Epidermal melanocyte (primary cell): ENCODE measurements at regions not wholly inside any gene's neighbourhood (a gene's known extent, or its start where the extent isn't known, plus 50 kb on each side); places are given as distances from the start of the nearest gene placed in this dataset.

Experiments used
- DNase-seq: peaks from one replicate; pipeline ENCODE4 v3.0.0; 2011; ENCODE audit warnings: low spot score; ENCODE audit not compliant: insufficient read length

DNA sequence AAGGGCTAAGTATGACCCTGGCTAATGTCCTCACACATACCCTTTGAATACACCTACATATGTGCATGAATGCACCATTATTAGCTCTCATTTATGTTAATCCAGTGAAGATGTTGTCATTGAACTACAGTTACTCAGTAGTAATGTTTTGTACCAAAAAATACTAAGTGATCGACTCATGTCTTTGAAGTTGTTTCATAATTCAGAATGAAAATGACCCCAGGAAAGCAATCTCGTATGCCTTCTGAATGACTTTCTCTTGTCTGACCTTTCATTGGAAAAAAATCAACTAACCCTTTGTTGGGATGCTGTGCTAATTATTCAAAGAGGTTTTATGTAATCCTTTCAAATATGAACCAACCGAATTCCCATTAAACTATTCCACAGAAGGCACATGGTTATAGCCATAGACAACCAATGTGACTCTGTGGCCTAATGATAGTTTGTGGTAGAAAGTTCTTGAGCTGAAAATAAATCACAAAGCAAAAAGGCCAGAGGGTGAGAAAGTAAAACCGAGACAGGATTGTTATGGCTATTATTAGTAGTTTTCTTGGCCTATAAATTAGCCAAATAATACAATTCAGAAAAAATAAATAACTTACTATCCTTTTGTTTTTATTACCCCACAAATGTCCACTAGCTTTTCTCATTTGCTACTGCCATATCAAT is 86.8 kb upstream of the STARD13 start:
- no peak for DNase-seq

DNA sequence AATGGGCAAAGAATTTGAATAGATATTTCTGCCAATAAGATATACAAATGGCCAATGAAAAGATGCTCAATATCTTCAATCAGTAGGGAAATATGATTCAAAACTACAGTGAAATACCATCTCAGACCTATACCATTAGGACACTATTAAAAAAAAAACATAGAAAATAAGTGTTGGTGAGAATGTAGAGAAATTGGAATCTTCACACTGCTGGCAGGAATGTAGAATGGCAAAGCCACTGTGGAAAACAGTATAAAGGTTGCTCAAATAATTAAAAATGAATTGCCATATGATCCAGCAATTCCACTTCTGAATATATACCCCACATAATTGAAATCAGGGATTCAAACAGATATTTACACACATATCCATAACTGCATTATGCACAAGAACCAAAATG is 88.1 kb upstream of the STARD13 start:
- no peak for DNase-seq

DNA sequence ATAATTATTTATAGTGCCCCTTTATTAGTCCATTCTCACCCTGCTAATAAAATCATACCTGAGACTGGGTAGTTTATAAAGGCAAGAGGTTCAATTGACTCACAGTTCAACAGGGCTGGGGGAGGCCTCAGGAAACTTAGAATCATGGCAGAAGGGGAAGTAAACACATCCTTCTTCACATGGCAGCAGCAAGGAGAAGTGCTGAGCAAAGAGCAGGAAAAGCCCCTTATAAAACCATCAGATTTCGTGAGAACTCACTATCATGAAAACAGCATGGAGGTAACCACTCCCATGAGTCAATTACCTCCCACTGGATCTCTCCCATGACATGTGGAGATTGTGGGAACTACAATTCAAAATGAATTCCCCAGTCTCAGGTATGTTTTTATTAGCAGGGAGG is 89.9 kb upstream of the STARD13 start:
- DNase-seq: no peak

DNA sequence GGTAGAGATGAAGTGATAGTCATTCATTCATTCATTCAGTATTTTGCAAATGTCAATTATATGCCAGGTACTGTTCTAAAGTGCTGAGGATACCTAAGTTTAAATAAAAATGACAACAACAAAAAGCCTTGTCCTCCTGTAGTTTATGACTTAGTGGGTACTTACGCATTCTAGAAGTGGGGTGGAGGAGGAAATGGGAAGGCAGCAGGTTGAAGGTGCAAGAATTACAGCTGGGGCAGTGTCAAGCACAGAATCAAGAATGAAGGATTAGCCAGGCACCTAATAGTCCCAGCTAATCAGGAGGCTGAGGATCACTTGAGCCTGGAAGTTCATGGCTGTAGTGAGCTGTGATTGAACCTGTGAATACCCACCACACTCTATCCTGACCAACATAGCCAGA is 90.7 kb upstream of the STARD13 start:
- DNase-seq: no peak

DNA sequence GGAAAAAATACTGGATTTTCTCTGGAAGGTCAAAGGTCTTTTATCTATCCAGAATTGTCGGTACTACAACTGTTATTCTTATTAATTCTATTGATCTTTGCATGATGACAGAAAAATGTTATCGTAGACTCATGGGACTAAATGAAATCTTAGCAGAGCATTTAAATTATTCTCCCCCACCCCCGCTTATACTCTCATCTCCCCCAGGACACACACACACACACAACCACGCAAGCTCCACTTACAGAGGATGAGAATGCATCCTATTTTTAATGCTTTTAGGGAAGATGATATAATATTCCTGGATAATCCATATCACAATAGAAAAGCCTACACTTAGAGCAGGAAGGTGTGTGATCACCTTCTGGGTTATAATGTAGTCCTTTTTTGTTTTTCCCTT is 91.9 kb upstream of the STARD13 start:
- DNase-seq: no peak

DNA sequence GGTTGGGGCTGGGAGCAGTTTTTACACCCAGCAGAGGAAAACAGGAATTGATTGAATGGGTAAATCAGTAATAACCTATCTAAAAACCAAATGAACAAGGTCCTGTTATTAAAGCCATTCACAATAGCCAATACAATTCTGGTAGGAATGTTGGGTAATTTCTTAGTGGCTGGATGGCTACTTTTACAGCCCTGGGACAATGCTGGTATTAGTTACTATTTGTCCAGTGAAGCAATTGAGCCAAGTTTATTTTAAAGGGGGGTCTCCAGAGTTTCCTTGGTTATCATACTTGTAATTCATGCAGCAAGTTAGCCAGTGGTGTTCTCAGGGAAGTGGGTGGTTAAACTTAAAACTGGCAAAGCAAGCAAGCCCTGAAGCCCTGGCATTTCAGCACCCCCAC is 92.3 kb upstream of the STARD13 start:
- no peak for DNase-seq

DNA sequence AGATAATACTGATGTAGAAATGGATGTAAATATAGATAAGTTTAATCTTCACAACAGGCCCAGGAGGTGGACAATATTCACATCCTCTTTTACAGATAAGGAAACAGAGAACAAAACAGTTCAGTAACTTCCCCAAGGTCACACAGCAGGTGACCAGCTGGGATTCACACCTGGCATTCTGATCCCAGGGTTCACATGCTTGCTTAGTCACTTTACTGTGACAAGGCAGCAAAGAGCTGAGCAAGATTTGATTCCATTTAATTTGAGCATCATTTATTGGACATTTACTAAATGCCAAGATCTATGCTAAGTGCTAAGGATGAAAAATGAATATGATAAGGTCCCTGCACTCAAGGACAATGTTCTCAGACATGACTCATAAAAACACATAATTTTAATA is 94.1 kb upstream of the STARD13 start:
- DNase-seq: no peak

DNA sequence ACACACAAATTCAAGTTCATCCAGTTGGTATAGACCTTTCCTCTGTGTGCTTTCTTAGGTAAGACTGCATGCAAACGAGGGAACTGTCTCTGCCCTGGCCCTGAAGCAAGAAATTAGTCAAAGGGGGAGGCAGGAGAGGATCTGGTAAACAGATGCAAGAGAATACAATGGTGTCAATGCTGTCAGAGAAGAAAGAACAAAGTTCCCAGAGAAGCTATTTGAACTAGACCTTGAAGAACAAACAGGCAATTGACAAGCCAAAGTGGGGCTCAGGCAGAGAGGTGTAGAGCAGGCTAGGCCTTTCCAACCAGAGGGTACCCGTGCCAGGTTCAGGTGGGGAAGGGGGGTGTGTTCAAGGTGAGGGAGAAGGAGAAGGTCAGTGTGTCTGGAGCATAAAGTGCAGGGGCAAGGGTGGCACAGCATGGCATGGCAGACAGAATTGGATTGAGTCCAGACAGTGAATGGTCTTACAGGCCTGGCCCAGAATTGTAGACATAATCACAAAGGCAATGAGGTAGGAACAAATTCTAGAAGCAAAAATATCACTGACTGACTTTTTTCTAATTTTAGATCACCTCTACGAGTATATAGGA is 95.0 kb upstream of the STARD13 start:
- DNase-seq: no peak

DNA sequence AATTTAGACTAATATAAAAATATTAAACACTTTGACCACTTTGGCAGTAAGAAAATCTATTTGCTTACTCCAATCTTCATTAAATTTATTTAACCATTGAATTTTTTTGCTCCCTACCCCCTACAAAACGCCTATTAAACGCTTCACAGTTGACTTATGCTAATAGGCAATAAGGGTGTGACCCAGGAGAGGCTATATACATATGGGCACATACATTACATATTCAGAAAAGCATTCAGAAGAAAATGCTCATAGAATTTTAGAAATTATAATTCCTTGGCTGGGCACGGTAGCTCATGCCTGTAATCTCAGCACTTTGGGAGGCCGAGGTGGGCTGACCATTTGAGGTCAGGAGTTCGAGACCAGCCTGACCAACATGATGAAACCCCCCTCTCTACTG is 95.6 kb upstream of the STARD13 start:
- DNase-seq: no peak

DNA sequence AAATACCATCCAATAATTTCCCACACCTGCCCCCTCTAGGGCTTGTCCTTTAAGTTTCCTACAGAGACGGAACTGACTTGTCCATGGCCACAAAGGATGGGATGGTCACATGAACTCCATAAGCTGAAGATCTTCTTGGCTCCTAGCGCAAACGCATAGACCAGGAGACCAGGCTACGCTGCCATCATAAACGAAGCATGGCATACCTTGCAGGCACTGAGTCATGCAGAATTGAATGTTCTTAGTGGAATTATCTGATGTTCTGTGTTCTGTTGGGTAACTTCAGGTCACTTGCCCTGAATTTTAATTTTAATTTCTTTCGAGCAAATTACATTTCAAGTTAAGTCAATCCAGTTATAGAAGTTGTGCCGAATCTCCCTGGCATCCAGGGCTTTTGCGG is 96.4 kb upstream of the STARD13 start:
- no peak for DNase-seq

DNA sequence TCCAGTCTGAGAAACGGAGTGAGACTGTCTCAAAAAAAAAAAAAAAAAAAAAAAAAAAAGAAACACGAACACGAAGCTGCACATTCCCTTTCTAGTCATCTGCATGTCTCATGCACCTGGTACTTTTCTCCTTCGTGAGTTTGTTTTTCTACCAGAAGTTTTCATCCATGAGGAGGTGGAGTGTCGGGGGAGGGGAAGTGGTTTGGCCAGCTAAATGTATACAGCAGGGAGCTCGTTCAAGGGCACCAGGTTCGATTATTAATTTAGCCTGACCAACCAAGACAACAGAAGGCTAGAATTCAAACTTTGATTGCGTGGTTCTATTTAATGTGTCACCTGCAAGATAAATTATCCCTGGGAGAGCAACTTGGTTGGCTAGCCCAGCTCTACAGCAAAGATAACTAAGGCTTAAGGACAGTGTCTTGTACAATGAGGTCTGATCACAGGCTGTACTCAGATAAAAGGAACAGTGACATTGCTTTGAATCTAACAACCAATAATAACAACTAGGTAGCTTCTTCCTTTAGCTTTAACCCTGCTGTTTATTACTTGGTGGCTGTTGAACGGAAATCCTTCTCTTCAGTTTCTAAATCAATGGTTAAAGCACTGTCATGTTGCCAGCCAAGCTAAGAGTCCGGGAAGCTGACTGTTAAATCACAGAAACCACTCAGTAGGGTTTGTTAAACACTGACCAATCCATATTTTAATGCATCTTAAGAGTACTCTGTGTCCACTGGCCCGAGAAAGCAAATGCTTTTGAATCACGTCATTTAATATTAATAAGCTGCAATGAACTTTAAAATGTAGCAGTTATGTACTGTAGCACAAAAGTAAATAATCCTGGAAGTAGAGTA is 98.4 kb upstream of the STARD13 start:
- no peak for DNase-seq

DNA sequence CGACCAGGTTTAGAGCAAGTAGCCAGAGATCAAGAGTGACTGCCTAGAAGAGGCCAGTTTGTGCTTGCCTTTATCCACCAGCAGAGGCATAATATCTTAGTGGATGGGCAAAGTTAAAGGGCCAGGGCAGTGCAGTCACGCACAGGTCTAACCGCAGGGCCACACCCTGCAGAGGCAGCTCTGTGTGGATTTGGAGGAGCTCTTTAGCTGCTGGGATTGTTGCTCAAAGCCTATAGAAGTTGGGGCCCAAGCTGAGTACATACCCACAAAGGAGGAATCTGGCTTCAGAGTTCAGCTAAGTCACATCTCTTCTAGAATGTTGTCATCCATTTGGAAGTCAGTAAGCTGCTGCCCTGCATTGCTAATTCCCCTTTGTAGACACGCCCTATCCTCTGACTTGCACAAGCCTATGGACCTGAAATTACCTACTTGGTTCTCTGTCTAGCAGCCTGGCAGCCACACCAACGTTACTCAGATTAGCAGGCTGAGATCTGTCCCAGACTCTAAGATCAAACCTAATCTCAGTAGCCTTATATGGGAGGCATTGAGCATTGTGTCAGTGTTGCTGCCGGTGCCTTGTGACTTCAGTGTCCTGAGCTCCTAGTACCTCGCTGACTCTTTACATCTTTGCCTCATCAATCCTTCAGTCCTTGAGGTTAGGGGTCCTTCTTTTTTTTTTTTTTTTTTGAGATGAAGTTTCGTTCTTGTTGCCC is 102.9 kb upstream of the STARD13 start:
- DNase-seq: no peak

DNA sequence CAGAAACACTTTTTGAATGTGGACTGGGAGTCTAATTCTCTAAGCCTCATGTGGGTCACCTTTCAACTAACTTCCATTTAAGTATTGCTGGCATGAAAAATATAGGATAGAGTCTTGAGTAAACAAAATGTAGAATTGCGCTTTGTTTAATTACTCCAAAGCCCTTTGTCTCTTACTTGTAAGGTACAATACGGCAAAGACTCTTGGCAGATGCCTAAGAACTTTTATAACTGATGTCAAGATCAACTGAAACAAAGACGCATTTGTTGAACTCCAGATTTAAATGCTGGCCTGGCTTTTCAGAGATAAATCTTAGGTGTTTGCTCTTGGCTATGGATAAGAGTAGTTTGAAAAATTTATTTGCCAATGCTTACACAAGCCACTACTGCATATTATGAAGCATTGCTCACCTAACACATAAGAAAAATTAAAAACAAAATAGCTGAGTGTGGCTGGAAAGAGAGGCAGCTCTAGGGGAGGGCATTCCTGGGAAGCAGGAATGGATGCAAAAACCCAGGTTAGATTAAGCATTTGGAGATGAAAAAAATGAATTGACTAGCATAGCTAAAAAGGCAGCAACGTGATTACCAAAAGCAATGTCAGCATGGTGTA is 107.3 kb upstream of the STARD13 start:
- no peak for DNase-seq

DNA sequence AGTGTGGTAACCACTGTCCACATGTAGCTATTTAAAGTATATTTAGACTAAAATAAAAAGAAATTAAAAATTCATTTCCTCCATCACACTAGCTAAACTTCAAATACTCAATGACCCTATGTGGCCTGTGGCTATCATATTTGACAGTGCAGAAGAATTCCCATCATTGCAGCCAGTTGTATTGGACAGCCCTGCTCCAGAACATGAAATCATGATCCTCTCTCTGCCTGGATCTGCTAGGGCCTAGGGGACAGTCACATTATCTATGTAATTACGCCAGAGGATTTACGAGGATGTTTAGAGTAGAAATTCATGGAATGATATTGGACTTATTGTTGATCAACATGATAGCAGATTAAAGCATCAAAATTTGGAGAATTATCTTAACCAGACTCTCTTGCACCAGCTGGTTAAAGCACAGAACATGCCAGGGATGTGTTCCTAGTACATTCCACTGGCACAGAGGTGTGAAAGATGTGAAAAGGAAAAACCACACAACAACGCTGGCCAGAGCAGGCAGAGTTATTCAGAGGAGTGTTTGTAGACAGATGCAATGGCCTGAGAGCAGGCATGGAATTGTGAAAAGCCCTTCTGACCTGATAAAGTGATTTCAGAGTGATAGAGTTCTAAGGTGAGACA is 108.9 kb upstream of the STARD13 start:
- DNase-seq: no peak

DNA sequence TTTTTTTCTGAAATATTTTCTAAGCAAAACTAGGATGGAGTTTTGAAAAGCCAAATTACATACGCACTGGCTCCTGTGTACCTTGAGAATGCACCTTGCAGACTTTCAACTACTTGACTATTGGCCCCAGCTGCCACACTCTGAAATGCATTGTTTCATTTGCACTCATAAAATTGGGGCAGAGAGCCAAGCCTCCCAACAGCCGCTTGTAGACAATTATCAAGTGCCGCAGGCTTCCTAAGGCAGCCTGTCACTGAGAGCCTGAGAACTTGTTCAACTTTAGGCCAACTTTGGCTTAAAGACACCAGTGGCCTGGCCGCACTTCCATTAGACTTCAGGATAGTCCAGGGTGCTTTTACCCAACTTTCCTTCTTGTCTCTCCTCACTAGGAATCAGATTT is 115.7 kb upstream of the STARD13 start:
- no peak for DNase-seq

DNA sequence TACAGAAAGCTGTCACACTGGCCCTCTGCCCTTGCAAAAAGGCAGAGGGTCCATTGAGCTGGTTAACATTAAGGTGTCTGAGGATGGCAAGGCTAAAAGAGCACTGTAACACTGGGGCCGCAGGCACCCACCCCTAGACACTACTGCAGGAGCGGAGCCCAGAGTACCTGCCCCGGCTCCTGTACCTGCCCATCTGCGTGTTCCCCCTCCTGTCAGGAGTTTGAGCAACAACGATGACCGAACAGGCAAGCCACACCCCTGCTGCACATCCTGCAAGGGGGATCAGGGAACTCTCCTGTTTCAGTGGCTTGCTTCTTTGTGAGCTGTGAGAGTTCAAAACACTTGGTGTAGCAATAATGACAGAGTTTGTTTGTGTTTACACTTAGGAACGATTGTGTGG is 117.4 kb upstream of the STARD13 start:
- no peak for DNase-seq

DNA sequence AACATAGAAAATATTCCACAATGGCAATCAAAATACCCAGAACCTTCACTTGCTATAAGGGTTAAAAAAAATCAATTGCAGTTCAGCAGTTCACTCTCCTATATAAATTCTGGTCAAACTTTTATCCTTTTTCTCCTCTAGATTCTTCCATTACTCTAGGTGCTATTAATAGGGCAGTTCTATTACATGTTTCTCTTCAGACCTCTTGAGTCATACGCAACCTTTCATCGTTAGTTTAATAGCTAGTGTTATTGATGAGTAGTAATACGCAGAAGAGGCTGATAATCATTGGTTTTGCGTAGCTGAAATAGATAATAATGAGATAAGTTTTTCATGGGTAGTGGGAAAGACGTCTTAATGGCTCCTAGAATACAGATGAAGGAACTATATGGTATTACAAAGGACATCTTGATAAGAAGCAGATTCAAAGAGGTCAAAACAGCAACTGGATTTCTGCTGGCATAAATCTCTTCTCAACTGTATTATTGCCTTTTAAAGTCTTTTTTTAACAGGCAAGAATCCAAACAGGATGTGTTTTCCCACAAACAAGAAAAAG is 118.3 kb upstream of the STARD13 start:
- no peak for DNase-seq

DNA sequence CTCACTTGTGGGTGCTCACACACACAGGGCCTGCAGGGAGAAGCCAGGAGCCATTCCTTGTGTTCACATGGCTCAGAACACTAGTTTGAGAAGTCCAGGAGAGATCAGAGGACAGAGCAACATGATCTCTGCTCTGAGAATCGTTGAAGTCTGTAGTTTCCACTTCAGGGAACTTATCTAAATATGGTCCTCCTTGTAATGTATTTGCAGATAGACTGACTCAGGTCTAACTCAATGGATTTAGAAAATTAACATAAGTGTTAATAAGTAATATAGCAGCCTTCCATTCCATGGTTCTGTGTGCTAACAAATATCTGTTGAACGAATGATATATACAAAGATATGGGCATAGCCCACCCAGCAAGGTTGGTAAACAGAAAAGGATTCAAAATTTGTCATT is 119.8 kb upstream of the STARD13 start:
- no peak for DNase-seq

DNA sequence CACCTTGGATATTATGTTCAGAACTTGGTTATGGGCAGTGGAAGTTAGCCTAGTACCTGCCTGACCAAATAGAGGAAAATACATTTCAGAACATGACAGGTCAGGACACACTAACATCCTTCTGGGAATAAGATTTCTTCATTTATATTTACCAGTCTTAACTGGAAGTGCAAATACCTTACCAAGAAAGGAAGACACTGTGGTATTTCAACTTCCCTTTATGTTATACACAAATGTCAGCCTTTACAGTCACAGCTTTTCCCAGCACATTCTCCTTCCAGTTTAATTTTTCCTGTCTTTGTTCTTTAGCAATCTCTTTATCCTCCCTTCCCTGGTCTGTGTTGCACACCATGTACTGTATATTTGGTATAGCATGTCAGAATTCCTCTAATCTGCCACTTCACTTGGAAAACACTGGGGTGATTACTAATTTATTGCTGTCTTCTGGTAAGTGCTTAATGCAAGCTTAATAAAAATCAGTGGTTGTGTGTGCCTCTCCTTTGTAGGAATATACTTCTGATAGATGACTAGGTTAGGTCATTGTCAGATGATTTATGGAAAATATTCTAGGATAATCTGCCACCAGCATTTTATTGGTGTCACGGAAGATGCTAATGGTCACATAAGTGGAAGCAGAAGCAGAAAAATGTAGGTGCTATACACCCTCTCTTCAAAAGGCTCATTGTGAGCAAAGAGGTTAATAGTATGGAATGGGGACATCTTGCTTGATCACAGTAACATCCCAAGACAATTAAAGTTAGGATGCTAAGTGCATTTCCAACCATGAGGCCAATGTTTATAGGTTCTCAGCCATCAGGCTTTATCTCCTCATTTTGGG is 124.3 kb upstream of the STARD13 start:
- DNase-seq: no peak

DNA sequence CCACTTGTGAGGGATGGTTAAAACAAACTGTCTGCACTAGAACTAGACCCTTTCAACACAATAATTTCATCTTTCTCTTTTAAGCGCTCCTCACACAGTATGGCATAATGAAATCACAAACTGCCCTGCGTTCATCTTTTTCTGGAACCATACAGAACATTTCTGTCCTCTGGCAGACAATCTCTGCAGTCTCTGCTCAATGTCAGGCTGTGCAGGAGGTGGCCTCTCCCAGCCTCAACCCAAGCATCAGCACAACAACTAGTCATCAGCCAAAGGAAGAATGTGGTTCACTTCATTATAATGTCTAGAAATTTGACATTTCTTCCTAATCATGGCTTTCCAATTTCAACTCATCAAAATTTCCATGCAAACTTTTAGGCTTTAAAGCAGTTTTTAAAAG is 125.1 kb upstream of the STARD13 start:
- no peak for DNase-seq
